ENCODE measurements at regions not wholly inside any gene's neighbourhood (a gene's known extent, or its start where the extent isn't known, plus 50 kb on each side); places are given as distances from the start of the nearest gene placed in this dataset.

GRCh38 chr5:160991205-160991604 lies 139.2 kb upstream of the ATP10B start:
- intact Hi-C loops (cut with DNase I; ENCODE audit: low total_unique reads), result no loop called here

GRCh38 chr5:160979385-160979784 lies 127.4 kb upstream of the ATP10B start:
- no peak overlapping the region for H3K27ac ChIP-seq
- H3K9me3 ChIP-seq, result no peaks in the 10 kb centered on the region
- H3K27me3 ChIP-seq, result peaks cover 0 to 4% of the 10 kb centered on the region in 2 donors
- no peaks in the 10 kb centered on the region for H3K36me3 ChIP-seq
- H3K4me3 ChIP-seq, result no peak overlapping the region
- intact Hi-C loops (cut with DNase I; ENCODE audit: low total_unique reads), result no loop called here
- no peaks in the 10 kb centered on the region for H3K4me1 ChIP-seq
- DNase-seq, result no peak
- no peak for TF ChIP-seq CTCF (IDR thresholded peaks at IDR 0.05)

More at GRCh38 chr5:160991205-160991604, 139.2 kb upstream of the ATP10B start:
- no peak for TF ChIP-seq CTCF (IDR thresholded peaks at IDR 0.05)
- Histone ChIP-seq H3K9me3 (peaks cover 0 to 7% (median 0%) of the 10 kb centered on the region in 3 donors), H3K4me1 (no peaks in the 10 kb centered on the region), H3K27ac (no peak overlapping the region), H3K27me3 (no peaks in the 10 kb centered on the region), H3K4me3 (no peak overlapping the region), H3K36me3 (no peaks in the 10 kb centered on the region)
- no peak for DNase-seq

GRCh38 chr5:160978944-160979343 lies 126.9 kb upstream of the ATP10B start:
- Histone ChIP-seq H3K4me1 (no peaks in the 10 kb centered on the region), H3K36me3 (no peaks in the 10 kb centered on the region), H3K9me3 (no peaks in the 10 kb centered on the region), H3K27me3 (peaks cover 0 to 4% of the 10 kb centered on the region in 2 donors), H3K27ac (no peak overlapping the region), H3K4me3 (no peak overlapping the region)
- DNase-seq, result no peak
- intact Hi-C loops (cut with DNase I; ENCODE audit: low total_unique reads), result no loop called here
- no peak for TF ChIP-seq CTCF (IDR thresholded peaks at IDR 0.05)

- H3K9me3 ChIP-seq, result no peaks in the 10 kb centered on the region
- H3K4me1 ChIP-seq, result no peaks in the 10 kb centered on the region
- H3K36me3 ChIP-seq, result no peaks in the 10 kb centered on the region
- no peak for DNase-seq
- intact Hi-C loops (cut with DNase I; ENCODE audit: low total_unique reads), result no loop called here
- H3K27ac ChIP-seq, result no peak overlapping the region
- peaks cover 0 to 4% of the 10 kb centered on the region in 2 donors for H3K27me3 ChIP-seq
- no peak overlapping the region for H3K4me3 ChIP-seq
- TF ChIP-seq CTCF (IDR thresholded peaks at IDR 0.05), result no peak
Measured at GRCh38 chr5:160976181-160976580, 124.2 kb upstream of the ATP10B start.

GRCh38 chr5:160970605-160971191 lies 118.7 kb upstream of the ATP10B start:
- no peak for DNase-seq
- no peaks in the 10 kb centered on the region for H3K36me3 ChIP-seq
- peaks cover 0 to 4% of the 10 kb centered on the region in 2 donors for H3K27me3 ChIP-seq
- H3K27ac ChIP-seq, result no peak overlapping the region
- no peaks in the 10 kb centered on the region for H3K9me3 ChIP-seq
- TF ChIP-seq CTCF (IDR thresholded peaks at IDR 0.05), result no peak
- intact Hi-C loops (cut with DNase I; ENCODE audit: low total_unique reads), result no loop called here
- H3K4me1 ChIP-seq, result no peaks in the 10 kb centered on the region
- no peak overlapping the region for H3K4me3 ChIP-seq

- intact Hi-C loops (cut with DNase I; ENCODE audit: low total_unique reads), result no loop called here
Measured at GRCh38 chr5:160969645-160970044, 117.6 kb upstream of the ATP10B start.

More at GRCh38 chr5:160969645-160970044, 117.6 kb upstream of the ATP10B start:
- Histone ChIP-seq H3K4me1 (no peaks in the 10 kb centered on the region), H3K27ac (no peak overlapping the region), H3K9me3 (no peaks in the 10 kb centered on the region), H3K36me3 (no peaks in the 10 kb centered on the region), H3K27me3 (no peaks in the 10 kb centered on the region), H3K4me3 (no peak overlapping the region)
- no peak for TF ChIP-seq CTCF (IDR thresholded peaks at IDR 0.05)
- DNase-seq, result no peak

All from tibial artery (tissue), 4 donors.